Mucosa of descending colon (tissue), 3 donors: ENCODE measurements at regions not wholly inside any gene's neighbourhood (a gene's known extent, or its start where the extent isn't known, plus 50 kb on each side); places are given as distances from the start of the nearest gene placed in this dataset.

Source experiments
- ATAC-seq: fragments of 200-7000 bp; cut with Tn5 transposase; one replicate; pipeline ENCODE4 v1.9.1; 2020; ENCODE audit warnings: mild to moderate bottlenecking, moderate library complexity
- DNase-seq, 3 donors: peaks; one replicate each; pipeline ENCODE4 v3.0.0-alpha.2; 2020
- H3K36me3 ChIP-seq: fragments of 200-600 bp; one replicate; pipeline ENCODE4 v1.8.0; 2021; ENCODE audit warnings: low read depth, mild to moderate bottlenecking
- H3K4me1 ChIP-seq: fragments of 200-600 bp; one replicate; pipeline ENCODE4 v1.8.0; 2021; ENCODE audit warnings: low read depth, mild to moderate bottlenecking
- H3K4me3 ChIP-seq: fragments of 200-600 bp; one replicate; pipeline ENCODE4 v1.8.0; 2021; ENCODE audit warnings: mild to moderate bottlenecking
- H3K9me3 ChIP-seq: fragments of 200-600 bp; one replicate; pipeline ENCODE4 v1.8.0; 2021; ENCODE audit warnings: mild to moderate bottlenecking
- intact Hi-C, 2 donors: fragments of 100-400 bp; cut with DNase I in 1 of 2; cut with micrococcal nuclease in 1 of 2; formaldehyde crosslinking; loops; one replicate each; pipeline versions ENCODE4 v1.11.0 to v1.11.1; 2022; cut with DNase I, micrococcal nuclease
- TF ChIP-seq, protein P1 (sequence below): fragments of 200-600 bp; IDR thresholded peaks from one replicate; pipeline ENCODE4 v1.8.0; 2022; ENCODE audit warnings: antibody characterized with exemption, mild to moderate bottlenecking
- donor health status: DM: no; HTN: no; CAD: no; lungs with moderate emphysema.
- donor health status: DM: no; HTN: no; CAD: no.
- donor health status: DM: no; HTN: yes; CAD: no.

- intact Hi-C loops: no loop called here
- Histone ChIP-seq H3K9me3 (no peaks in the 10 kb centered on the region), H3K4me3 (no peak overlapping the region), H3K36me3 (no peaks in the 10 kb centered on the region), H3K4me1 (no peaks in the 10 kb centered on the region)
- ATAC-seq (no peak), DNase-seq (no peak)
- TF ChIP-seq, protein P1, sequence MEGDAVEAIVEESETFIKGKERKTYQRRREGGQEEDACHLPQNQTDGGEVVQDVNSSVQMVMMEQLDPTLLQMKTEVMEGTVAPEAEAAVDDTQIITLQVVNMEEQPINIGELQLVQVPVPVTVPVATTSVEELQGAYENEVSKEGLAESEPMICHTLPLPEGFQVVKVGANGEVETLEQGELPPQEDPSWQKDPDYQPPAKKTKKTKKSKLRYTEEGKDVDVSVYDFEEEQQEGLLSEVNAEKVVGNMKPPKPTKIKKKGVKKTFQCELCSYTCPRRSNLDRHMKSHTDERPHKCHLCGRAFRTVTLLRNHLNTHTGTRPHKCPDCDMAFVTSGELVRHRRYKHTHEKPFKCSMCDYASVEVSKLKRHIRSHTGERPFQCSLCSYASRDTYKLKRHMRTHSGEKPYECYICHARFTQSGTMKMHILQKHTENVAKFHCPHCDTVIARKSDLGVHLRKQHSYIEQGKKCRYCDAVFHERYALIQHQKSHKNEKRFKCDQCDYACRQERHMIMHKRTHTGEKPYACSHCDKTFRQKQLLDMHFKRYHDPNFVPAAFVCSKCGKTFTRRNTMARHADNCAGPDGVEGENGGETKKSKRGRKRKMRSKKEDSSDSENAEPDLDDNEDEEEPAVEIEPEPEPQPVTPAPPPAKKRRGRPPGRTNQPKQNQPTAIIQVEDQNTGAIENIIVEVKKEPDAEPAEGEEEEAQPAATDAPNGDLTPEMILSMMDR: no peak
Measured at GRCh38 chr7:41038211-41038610, 664.7 kb downstream of the INHBA start.

DNA sequence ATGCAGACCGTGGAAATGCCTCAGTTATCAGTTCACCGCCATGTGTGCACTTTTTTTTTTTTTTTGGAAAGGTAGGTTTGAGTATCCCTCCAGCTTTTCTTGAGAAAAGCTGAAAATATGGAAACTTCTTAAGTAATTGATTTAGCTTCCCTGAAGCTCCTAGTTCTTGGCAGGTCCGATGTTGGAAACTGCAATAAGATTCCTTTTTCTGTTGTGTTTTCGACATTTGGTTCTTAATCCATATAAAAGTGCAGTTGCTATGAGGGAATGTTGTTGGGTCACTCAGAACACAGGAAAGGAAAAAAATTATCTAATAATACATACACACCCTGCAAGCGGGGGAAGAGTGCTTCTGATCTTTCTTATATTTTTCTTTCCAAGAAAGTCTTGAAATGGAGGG is 665.2 kb downstream of the INHBA start:
- no peak overlapping the region for H3K4me3 ChIP-seq
- ATAC-seq (no peak), DNase-seq (no peak)
- TF ChIP-seq, protein P1: no peak
- no peaks in the 10 kb centered on the region for H3K9me3 ChIP-seq
- intact Hi-C loops: no loop called here
- no peaks in the 10 kb centered on the region for H3K36me3 ChIP-seq
- H3K4me1 ChIP-seq: no peaks in the 10 kb centered on the region

DNA sequence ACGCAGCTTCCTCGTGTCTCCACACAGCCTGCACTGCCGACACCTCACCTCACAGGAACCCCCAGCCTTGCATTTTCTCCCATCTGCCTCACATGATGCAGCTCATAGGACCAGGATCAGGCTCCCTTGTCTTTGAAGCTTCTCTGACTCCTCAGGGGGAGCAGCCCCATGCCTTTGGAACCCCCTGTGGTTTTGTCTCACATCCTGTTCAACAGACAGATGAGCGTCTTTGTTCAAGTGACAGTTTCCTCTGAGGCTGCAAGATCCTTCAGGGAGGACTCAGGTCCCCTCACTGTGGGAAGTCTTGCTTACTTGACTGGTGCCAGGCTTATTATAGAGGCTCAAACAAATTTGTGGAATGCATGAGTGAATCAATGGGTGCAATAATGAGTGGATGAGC is 667.1 kb downstream of the INHBA start:
- TF ChIP-seq, protein P1: no peak
- DNase-seq: no peak
- Histone ChIP-seq H3K9me3 (no peaks in the 10 kb centered on the region), H3K36me3 (no peaks in the 10 kb centered on the region), H3K4me1 (no peaks in the 10 kb centered on the region), H3K4me3 (no peak overlapping the region)
- no peak for ATAC-seq
- intact Hi-C loops: no loop called here

GRCh38 chr7:41033500-41033899 is 669.4 kb downstream of the INHBA start:
- Histone ChIP-seq H3K4me1 (no peaks in the 10 kb centered on the region), H3K9me3 (no peaks in the 10 kb centered on the region), H3K4me3 (no peak overlapping the region), H3K36me3 (no peaks in the 10 kb centered on the region)
- ATAC-seq (no peak), DNase-seq (no peak)
- TF ChIP-seq, protein P1: no peak
- intact Hi-C loops: no loop called here

DNA sequence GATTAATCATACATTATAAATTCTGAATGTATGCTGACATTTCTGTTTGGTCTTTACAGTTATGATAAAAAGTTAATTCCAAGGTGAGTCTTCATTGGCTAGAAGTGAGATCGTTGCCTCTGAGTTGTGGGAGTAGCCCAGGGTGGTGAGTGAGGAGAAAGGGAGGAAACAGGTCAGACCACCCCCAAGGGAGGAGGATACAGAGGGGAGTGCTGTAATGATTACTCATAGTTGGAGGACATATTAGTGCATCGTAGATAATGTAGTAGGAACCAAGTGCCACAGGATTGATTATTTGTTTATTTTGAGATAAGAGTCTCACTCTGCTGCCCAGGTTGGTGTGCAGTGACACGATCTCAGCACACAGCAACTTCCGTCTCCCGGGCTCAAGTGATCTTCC is 672.2 kb downstream of the INHBA start:
- no peaks in the 10 kb centered on the region for H3K36me3 ChIP-seq
- no peak for ATAC-seq

More for the DNA sequence above, 672.2 kb downstream of the INHBA start:
- Histone ChIP-seq H3K4me1 (no peaks in the 10 kb centered on the region), H3K4me3 (no peak overlapping the region), H3K9me3 (no peaks in the 10 kb centered on the region)
- intact Hi-C loops: no loop called here
- TF ChIP-seq, protein P1: no peak
- DNase-seq: no peak
